Small intestine (tissue), 7 donors: ENCODE measurements at regions not wholly inside any gene's neighbourhood (a gene's known extent, or its start where the extent isn't known, plus 50 kb on each side); places are given as distances from the start of the nearest gene placed in this dataset.

Experiments
- DNase-seq, 2 donors: peaks; one replicate each; pipeline versions ENCODE4 v3.0.0 to v3.0.0-alpha.2; 2013
- FAIRE-seq: peaks from 2 replicates; lab custom pipeline; 2012; peaks lifted over from hg19 to GRCh38; lab: Jason Lieb, UNC
- H3K27ac ChIP-seq, 3 donors: one replicate each; pipeline ENCODE4 v1.5.1; 2013; ENCODE audit warnings: low read length in 2 of 3, mild to moderate bottlenecking in 2 of 3, control low read depth in 1 of 3, inconsistent platforms in 1 of 3, low read depth in 1 of 3, moderate library complexity in 1 of 3
- H3K27me3 ChIP-seq, 3 donors: one replicate each; pipeline ENCODE4 v1.6.1; 2013; ENCODE audit warnings: low read length in 3 of 3, inconsistent platforms in 1 of 3; ENCODE audit not compliant: control insufficient read depth in 3 of 3, insufficient read depth in 3 of 3
- H3K36me3 ChIP-seq, 3 donors: one replicate each; pipeline ENCODE4 v1.6.1; 2013; ENCODE audit warnings: low read length in 3 of 3, inconsistent platforms in 1 of 3, low read depth in 1 of 3, mild to moderate bottlenecking in 1 of 3, moderate library complexity in 1 of 3; ENCODE audit not compliant: control insufficient read depth in 3 of 3, insufficient read depth in 2 of 3
- H3K4me1 ChIP-seq, 3 donors: one replicate each; pipeline ENCODE4 v1.6.1; 2013; ENCODE audit warnings: low read length in 2 of 3, inconsistent platforms in 1 of 3, low read depth in 1 of 3, mild to moderate bottlenecking in 1 of 3, moderate library complexity in 1 of 3; ENCODE audit not compliant: control insufficient read depth in 3 of 3, insufficient read depth in 2 of 3
- H3K4me3 ChIP-seq, 3 donors: one replicate each; pipeline ENCODE4 v1.5.1; 2013; ENCODE audit warnings: low read length in 3 of 3, control low read depth in 1 of 3, inconsistent platforms in 1 of 3, low read depth in 1 of 3, mild to moderate bottlenecking in 1 of 3, moderate library complexity in 1 of 3
- H3K9me3 ChIP-seq, 2 donors: one replicate each; pipeline ENCODE4 v1.6.1; 2013; ENCODE audit warnings: low read depth in 1 of 2, low read length in 1 of 2; ENCODE audit not compliant: control insufficient read depth in 2 of 2, insufficient read depth in 1 of 2
- WGBS, 3 donors: extraction: QIAGEN DNeasy Blood & Tissue Kit; methylation state at CpG; one replicate each; pipeline ENCODE4 v1.1.7; 2013; 5-methylcytosine and 5-hydroxymethylcytosine counted together
- donor health status: healthy with polysubstance abuse.
- donor health status: control.
- donor health status: control.
- donor health status: Bipolar disorder and iron deficiency.
- donor health status: healthy.

- H3K27ac ChIP-seq: no peak overlapping the region
- no peaks in the 10 kb centered on the region for H3K4me1 ChIP-seq
- no peaks in the 10 kb centered on the region for H3K27me3 ChIP-seq
- no peaks in the 10 kb centered on the region for H3K9me3 ChIP-seq
- no peaks in the 10 kb centered on the region for H3K36me3 ChIP-seq
- DNase-seq (no peak), FAIRE-seq (no peak)
- H3K4me3 ChIP-seq: no peak overlapping the region
Observed at GRCh38 chr2:209191139-209191538, 232.7 kb upstream of the MAP2 start.

- Histone ChIP-seq H3K27me3 (no peaks in the 10 kb centered on the region), H3K4me1 (no peaks in the 10 kb centered on the region), H3K27ac (no peak overlapping the region), H3K36me3 (no peaks in the 10 kb centered on the region), H3K9me3 (no peaks in the 10 kb centered on the region), H3K4me3 (no peak overlapping the region)
- FAIRE-seq (no peak), DNase-seq (no peak)
- 51 to 66% (median 51%) methylated on average over 2 of the region's 2 CpGs for WGBS, 3 donors
Observed at GRCh38 chr2:209194717-209195116, 229.1 kb upstream of the MAP2 start.

- H3K27me3 ChIP-seq: no peaks in the 10 kb centered on the region
- 23 to 26% (median 24%) methylated on average over 9 of the region's 9 CpGs for WGBS, 3 donors
- no peaks in the 10 kb centered on the region for H3K4me1 ChIP-seq
- peak overlapping the region in 1 of 3 donors; percentile 11 for H3K4me3 ChIP-seq
- DNase-seq (peak; percentile 20 to 34), FAIRE-seq (no peak)
- no peaks in the 10 kb centered on the region for H3K36me3 ChIP-seq
- no peaks in the 10 kb centered on the region for H3K9me3 ChIP-seq
- no peak overlapping the region for H3K27ac ChIP-seq
Observed at GRCh38 chr2:209208211-209208610, 215.6 kb upstream of the MAP2 start.

GRCh38 chr2:209209943-209210342, 213.9 kb upstream of the MAP2 start:
- H3K27me3 ChIP-seq: no peaks in the 10 kb centered on the region
- 80 to 86% (median 84%) methylated on average over 4 of the region's 4 CpGs for WGBS, 3 donors
- no peak overlapping the region for H3K27ac ChIP-seq
- H3K9me3 ChIP-seq: no peaks in the 10 kb centered on the region
- no peaks in the 10 kb centered on the region for H3K36me3 ChIP-seq
- no peak overlapping the region for H3K4me3 ChIP-seq
- no peak for DNase-seq
- no peak for FAIRE-seq
- H3K4me1 ChIP-seq: no peaks in the 10 kb centered on the region

GRCh38 chr2:209230560-209230959, 193.3 kb upstream of the MAP2 start:
- H3K27me3 ChIP-seq: no peaks in the 10 kb centered on the region
- 78 to 85% (median 81%) methylated on average over 2 of the region's 2 CpGs for WGBS, 3 donors
- DNase-seq (no peak), FAIRE-seq (no peak)
- no peak overlapping the region for H3K27ac ChIP-seq
- H3K9me3 ChIP-seq: no peaks in the 10 kb centered on the region
- no peak overlapping the region for H3K4me3 ChIP-seq
- no peaks in the 10 kb centered on the region for H3K4me1 ChIP-seq
- no peaks in the 10 kb centered on the region for H3K36me3 ChIP-seq

- FAIRE-seq: no peak
- WGBS, 3 donors: 31 to 47% (median 47%) methylated on average over 2 of the region's 2 CpGs
Observed at GRCh38 chr2:209236377-209236776, 187.5 kb upstream of the MAP2 start.

GRCh38 chr2:209238765-209239584, 184.9 kb upstream of the MAP2 start:
- Histone ChIP-seq H3K4me3 (no peak overlapping the region), H3K27me3 (no peaks in the 10 kb centered on the region), H3K4me1 (no peaks in the 10 kb centered on the region), H3K27ac (no peak overlapping the region), H3K9me3 (peaks cover 0 to 10% of the 10 kb centered on the region in 2 donors), H3K36me3 (no peaks in the 10 kb centered on the region)
- DNase-seq (no peak), FAIRE-seq (no peak)
- 44 to 74% (median 44%) methylated on average over 3 of the region's 3 CpGs for WGBS, 3 donors

More at GRCh38 chr2:209236377-209236776, 187.5 kb upstream of the MAP2 start:
- H3K9me3 ChIP-seq: peaks cover 0 to 5% of the 10 kb centered on the region in 2 donors
- no peak overlapping the region for H3K4me3 ChIP-seq
- no peak overlapping the region for H3K27ac ChIP-seq
- no peak for DNase-seq
- no peaks in the 10 kb centered on the region for H3K4me1 ChIP-seq
- H3K36me3 ChIP-seq: no peaks in the 10 kb centered on the region
- no peaks in the 10 kb centered on the region for H3K27me3 ChIP-seq

GRCh38 chr2:209239585-209239938, 184.3 kb upstream of the MAP2 start:
- no peak overlapping the region for H3K27ac ChIP-seq
- peaks cover 0 to 10% of the 10 kb centered on the region in 2 donors for H3K9me3 ChIP-seq
- H3K4me1 ChIP-seq: no peaks in the 10 kb centered on the region
- no peaks in the 10 kb centered on the region for H3K36me3 ChIP-seq
- no peak for DNase-seq
- H3K4me3 ChIP-seq: no peak overlapping the region
- H3K27me3 ChIP-seq: no peaks in the 10 kb centered on the region
- WGBS, 3 donors: 26 to 42% (median 36%) methylated on average over 2 of the region's 2 CpGs
- no peak for FAIRE-seq

GRCh38 chr2:209240204-209240603, 183.6 kb upstream of the MAP2 start:
- H3K9me3 ChIP-seq: peaks cover 0 to 10% of the 10 kb centered on the region in 2 donors
- H3K4me3 ChIP-seq: no peak overlapping the region
- 17 to 56% (median 23%) methylated on average over 1 of the region's 1 CpG for WGBS, 3 donors
- H3K36me3 ChIP-seq: no peaks in the 10 kb centered on the region
- FAIRE-seq: no peak
- H3K27ac ChIP-seq: no peak overlapping the region
- no peaks in the 10 kb centered on the region for H3K27me3 ChIP-seq
- no peaks in the 10 kb centered on the region for H3K4me1 ChIP-seq
- no peak for DNase-seq
